Left hindlimb (tissue), 1 donor: ENCODE measurements at regions not wholly inside any gene's neighbourhood (a gene's known extent, or its start where the extent isn't known, plus 50 kb on each side); places are given as distances from the start of the nearest gene placed in this dataset.
"Not testable (repeated sequence)": the region's sequence is repeated elsewhere in the genome, so short reads cannot be mapped to it uniquely, and the experiment has no call there.

Source experiments
- DNase-seq: peaks from one replicate; pipeline ENCODE4 v3.0.0-alpha.2; 2018

DNA sequence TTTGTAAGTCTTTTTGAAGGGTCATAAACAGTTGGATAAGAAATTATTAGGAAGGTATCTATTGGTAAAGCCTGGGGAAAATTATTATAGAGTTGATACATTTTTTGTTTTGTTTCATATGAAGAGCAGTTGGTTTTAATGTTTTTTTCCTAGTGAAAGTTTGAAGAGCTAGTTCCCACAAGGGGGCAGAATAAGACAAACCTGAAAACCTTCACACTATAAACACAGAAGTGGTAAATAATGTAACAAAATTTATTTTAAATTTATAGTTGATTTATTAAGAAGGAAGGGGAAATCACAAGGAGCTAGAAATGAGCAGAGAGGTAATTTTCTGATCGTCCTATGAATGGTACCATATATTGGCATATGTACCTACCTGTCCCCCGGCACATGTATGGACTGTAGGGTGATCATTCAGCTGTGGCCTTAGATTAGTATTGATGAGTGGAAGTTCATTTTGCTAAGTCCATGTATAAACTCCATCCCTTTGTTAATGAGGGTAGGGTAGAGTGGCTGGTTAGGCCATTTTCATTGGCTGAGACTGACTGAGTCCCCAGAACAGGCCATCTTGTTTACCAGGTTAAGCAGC, 116.3 kb downstream of the TANC2 start:
- DNase-seq = no peak

DNA sequence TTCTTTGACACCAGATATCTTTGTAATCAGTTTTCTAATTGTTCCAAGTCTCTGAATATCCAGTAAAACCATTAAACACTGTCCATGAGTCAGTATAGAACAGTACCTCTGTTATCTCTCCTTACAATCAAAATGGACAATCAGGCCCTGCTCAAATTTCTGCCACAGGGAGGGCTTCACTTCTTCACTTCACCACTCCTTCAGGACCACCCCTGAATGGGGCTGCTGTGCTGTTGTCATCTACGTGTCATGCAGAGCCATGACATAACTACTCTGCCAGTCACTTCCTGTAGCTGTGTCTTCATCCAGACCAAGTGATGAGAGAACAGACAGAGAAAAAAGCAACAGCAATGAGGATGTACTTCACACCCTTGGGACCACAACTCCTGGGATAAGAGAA, 116.9 kb downstream of the TANC2 start:
- DNase-seq = no peak

DNA sequence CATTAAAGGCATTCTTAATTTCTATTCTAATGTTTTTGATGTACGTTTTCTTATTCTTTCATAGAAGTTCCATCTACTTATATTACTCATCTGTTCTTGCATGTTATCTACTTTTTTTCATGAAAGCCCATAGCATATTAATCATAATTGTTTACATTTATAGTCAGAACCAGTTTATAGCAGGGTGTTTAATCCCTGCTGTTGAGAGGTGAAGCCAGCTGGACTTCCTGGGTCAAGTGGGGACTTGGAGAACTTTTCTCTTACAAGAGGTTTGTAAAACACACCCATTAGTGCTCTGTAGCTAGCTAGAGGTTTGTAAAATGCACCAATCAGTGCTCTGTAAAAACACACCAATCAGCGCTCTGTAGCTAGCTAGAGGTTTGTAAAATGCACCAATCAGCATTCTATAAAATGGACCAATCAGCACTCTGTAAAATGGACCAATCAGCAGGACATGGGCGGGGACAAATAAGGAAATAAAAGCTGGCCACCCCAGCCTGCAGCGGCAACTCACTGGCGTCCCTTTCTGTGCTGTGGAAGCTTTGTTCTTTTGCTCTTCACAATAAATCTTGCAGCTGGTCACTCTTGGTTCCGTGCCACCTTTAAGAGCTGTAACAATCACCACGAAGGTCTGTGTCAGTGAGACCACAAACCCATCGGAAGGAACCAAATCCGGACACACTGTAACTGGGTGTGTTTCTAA, 120.6 kb downstream of the TANC2 start:
- DNase-seq = no peak

DNA sequence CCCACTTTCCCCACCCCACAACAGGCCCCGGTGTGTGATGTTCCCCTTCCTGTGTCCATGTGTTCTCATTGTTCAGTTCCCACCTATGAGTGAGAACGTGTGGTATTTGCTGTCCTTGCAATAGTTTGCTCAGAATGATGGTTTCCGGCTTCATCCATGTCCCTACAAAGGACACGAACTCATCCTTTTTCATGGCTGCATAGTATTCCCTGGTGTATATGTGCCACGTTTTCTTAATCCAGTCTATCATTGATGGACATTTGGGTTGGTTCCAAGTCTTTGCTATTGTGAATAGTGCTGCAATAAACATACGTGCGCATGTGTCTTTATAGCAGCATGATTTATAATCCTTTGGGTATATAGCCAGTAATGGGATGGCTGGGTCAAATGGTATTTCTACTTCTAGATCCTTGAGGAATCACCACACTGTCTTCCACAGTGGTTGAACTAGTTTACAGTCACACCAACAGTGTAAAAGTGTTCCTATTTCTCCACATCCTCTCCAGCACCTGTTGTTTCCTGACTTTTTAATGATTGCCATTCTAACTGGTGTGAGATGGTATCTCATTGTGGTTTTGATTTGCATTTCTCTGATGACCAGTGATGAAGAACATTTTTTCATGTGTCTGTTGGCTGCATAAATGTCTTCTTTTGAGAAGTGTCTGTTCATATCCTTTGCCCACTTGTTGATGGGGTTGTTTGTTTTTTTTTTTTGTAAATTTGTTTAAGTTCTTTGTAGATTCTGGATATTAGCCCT, 124.5 kb downstream of the TANC2 start:
- not testable (repeated sequence) for DNase-seq

DNA sequence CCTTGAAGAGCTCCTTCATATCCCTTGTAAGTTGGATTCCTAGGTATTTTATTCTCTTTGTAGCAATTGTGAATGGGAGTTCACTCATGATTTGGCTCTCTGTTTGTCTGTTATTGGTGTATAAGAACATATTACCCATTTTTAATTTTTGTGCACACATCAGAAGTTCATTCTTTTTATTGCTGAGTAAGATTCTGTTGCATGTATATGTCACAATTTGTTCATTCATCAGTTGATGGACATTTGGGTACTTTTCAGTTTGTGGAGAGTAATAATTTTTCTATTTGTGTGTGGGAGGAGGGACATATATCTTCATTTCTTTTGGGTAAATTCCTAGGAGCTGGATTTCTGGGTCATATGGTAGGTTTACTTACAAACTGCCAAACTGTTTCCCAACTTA, 125.9 kb downstream of the TANC2 start:
- not testable (repeated sequence) for DNase-seq

DNA sequence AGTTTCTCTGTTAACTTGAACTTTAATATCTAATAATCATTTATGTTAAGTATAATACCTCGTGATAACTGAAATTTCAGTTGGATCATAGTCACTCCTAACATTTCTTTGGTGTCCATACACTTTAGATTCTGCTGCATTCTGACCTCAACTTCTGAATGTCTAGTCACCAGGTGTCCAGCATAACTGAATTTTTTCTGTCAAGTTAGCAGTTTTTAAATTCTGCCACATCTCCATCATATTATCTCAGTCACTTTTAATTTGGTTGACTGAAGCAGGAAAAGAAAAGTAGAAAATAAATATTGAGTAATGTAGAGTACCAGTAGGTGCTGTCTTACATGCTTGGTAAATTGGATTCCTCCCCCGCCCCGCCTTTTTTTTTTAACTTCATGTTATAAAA, 128.6 kb downstream of the TANC2 start:
- no peak for DNase-seq

DNA sequence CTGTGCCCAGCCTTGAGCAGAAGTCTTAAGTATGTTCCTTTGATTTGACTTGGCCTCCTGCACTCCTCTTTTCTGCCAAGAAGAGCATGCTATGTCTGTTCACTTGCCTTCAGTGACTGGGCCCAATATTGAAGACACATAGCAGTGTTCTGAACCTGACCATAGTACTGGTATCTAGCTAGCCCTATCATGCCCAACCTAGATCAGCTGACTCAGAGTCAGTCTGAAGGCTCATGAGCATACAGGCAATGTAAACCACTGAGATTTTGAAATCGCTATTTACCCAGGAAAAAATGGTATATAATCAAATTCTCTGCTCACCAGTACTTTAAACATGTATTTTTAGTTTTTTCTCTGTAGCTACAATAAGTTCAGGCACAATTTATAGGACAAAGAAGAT, 129.4 kb downstream of the TANC2 start:
- DNase-seq = no peak

DNA sequence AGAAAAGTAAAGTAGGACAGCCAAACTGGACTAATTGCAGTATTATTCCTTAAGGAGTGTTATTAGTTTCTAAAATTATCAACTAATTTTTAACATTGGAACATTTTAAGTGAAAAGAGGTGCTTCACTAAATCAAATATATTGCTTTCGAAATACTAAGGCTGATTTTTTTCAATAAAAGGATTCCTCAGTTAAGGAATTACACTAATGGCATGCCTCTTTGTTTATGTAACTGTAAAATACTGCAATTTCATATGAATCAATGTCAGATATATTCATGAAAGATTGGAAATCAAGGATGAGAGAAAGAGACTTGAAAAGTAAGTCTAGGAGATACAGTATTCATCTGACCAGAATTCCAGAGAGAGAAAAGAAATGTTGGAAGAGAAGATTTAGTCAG, 129.8 kb downstream of the TANC2 start:
- DNase-seq = no peak

DNA sequence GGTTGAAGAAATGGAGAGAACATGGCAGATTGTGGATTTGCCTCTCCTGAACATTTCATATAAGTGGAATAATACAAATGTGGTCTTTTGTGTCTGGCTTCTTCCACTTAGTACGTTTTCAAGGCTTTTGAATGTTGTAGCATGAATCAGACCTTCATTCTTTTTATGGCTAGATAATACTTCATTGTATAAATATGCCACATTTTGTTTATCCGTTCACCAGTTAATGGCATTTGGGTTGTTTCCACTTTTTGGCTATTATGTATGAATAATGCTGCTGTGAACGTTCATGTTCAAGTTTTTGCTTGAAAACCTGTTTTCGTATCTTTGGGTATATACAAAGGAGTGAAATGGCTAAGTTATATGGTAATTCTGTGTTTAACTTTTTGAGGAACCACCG, 130.4 kb downstream of the TANC2 start:
- no peak for DNase-seq

DNA sequence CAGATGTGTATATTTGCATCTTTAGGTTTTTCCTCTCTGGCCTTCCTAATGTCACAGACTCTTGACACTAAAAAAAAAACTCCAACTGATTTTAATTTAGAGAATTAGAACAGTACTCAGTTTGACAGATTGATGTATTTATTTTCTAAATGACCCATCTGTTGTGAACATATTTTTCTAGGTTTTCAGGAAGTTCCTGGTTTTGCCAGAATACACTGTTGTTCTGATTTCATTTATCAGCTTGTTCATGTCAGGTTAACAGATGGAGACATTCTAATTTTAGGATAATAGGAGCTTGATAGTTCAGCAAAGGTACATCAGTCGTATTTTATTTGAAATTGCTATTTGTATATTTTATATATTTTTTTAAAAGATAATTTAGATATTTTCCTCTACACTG, 133.4 kb downstream of the TANC2 start:
- no peak for DNase-seq

DNA sequence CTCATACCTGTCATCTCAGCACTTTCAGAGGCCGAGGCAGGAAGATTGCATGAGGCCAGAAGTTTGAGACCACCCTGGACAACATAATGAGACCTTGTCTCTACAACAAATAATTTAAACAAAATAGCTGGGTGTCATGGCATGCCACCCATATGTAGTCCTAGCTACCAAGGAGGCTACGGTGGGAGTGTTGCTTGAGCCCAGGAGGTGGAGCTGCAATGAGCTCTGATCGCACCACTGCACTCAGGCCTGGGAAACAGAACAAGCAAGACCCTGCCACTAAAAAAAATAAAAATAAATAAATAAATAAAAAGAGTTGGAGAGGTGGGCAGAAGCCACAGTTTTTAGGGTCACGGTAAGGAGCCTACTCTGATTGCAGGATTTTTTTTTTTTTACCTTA, 136.0 kb downstream of the TANC2 start:
- DNase-seq = no peak

DNA sequence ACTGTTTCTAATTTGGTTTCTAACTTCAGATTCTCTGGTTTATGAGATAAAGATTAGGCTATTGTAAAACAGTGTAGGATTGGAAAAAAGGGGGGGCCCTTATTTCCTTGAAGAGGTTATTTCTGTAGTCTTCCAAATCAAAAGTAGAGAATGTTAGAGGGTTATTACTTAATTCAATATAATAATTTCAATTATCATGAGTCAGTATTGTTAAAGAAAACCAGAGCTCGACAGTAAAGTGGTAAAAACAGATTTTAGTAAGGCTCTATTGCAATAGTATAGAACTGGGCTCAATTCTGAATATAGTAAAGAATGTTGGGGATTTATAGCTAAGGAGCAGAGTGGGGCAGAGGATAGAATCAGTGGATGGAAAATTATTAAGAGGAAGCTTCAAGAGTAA, 140.0 kb downstream of the TANC2 start:
- no peak for DNase-seq

DNA sequence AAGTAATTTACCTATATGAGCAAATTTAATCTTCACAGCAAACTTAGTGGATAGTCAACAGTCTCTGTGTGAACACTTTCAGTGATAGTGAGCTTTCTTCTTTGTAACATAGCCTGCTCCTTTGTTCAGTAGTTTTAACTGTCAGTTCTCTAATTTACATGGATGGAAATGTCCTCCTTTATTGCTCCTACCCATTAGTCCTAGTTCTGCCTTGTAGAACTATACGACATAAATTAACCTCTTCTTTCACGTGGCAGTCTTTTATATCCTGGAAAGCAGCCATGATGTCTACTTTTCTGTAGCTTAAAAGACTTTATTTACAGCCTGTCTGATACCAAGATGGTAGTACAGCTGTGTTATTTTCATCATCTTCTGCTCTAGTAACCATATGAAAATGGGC, 143.6 kb downstream of the TANC2 start:
- no peak for DNase-seq

DNA sequence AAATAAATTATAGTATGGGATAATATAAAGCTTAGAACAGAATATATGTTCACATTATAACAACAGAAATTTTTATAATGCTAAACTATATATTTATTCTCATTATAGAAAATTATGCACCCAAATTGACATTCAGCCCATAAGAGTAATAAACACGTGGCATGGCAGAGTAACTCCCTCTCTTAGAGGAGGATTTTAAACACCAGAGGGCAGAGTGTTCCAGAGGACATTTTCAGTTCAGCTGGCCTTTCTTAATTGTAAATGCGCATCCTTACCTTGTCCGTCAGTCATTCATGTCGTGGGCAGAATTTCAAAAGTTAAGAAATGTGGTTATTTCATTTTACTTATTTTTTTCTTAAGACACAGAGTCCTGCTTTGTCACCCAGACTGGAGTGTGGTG, 147.1 kb downstream of the TANC2 start:
- no peak for DNase-seq

DNA sequence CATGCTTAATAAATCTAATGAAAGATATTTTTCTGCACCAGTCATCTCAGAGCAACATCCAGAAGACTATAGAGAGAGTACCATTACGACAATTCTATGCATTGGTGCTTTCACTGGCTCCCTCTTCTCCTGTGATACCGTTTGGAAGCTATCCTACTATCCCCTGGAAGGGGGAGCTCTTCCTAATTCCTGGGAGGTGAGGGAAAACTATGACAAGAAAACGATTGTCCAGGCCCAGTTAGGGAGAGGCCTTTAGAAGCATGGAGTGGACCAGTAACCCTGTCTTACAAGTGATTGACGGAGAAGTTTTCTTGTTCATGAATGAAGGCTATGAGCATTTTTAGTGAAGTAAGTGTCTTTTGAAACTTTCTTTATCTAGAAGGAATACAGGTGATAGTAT, 150.2 kb downstream of the TANC2 start:
- DNase-seq = no peak

DNA sequence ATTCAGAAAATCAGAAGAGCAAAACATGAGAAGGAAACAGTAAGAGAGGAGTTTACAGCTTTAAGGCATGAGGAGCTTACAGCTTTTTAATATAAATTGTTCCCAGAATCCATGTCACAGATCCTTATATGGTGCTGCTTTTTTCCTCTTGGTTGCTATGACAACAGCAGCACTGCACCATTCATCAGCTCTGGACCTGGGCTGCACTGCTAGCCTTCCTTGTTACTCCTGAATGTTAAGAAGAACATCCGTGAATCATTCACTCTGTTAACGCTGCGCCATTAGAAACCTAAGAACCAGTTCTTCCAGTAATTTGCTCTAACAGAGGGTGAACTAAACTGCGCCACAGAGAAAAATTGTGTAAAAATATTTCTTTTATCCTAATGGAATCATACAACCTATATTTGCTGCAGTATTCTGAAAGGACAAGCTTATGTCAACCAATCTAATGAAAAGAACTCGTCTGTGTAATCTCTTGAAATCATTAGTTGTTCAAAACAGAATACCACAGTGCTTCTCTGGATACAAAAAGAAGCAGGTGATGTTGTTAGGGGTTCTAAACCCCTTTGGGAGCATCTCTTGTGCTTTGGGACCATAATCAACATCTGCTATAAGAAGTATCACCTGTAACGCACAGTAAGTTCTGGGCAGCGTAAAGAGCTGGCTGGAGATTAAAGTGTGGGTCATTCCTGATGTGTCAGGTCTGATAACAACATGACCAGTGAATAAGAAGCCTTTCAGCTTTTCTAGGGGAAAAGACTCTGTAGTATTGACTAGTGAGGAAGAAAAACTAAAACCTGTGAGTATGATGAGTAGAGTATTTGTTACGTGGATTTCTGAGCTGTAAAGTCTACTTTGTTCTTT, 151.2 kb downstream of the TANC2 start:
- DNase-seq = no peak

DNA sequence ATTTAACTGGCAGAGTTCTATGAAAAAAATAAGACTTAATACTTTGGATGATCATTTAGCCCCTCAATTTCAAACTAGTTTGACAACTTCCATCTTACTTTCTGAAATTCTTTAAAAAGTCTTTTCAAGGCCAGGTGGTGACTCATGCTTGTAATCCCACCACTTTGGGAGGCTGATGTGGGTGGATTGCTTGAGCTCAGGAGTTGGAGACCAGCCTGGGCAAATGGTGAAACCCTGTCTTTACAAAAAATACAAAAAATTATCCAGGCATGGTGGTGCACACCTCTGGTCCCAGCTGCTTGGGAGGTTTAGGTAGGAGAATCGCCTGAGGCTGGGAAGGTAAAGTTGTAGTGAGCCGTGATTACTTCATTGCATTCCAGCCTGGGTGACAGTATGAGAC, 154.4 kb downstream of the TANC2 start:
- DNase-seq = no peak

DNA sequence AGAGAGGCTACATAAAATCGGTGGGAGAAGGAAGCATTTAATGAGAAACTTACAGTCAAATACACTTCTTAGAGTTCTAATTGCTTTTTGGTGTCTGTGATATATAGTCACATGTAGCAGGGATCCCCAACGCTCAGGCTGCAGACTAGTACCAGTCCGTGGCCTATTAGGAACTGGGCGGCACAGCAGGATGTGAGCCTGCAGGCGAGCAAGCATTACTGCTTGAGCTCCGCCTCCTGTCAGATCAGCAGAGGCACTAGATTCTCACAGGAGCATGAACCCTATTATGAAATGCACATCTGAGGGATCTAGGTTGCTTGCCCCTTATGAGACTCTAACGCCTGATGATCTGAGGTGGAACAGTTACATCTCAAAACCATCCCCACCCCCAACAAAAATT, 158.5 kb downstream of the TANC2 start:
- DNase-seq = no peak

DNA sequence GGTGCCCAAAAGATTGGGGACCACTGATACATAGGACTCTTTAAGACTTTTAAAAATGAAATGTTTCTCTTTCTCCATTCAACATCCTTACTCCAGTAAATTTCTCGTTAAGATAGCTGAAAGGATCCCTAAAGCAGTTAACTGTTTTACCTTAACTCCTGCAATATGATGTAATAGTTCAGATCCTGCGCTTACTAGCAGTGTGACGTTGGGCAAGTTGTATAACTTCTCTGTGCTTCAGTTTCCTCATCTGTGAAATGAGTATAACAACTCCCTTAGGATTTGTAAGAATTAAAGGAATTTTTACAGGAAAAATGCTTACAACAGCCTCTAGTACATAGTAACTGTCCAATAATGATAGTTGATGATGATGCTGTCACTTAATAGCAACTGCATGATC, 158.9 kb downstream of the TANC2 start:
- no peak for DNase-seq

DNA sequence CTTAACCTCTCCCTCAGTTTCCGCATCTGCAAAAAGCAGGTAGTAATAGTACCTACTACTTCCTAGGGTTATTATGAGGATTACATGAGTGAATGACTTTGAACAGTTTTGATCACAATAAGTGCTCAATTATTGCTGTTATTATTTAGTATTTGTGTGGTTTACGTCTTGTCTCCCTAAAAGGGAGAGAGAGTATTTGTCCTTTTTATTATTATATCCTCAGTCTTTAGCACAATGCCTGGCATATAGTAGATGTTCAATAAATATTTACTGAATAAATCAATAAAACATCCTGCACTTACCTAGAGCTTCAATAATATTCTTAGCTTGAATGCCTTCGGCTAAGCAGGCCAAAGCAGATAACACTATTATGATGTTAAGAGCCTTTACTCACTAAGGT, 160.0 kb downstream of the TANC2 start:
- DNase-seq = no peak

DNA sequence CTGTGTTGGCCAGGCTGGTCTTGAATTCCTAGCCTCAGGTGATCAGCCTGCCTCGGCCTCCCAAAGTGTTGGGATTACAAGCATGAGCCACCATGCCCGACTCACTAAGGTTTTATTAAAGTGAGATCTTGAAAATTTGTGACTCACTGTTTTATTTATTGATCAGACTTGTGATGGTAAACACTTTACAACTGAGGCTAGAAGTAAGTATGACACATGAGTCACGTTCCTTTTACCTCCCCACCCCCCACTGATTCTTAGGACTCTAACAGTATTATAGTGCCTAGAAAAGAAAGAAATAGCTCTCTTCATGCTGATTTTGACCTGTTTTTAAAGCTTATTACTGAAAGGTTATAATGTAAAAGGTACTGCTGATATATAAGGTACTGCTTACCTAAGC, 160.6 kb downstream of the TANC2 start:
- DNase-seq = no peak

DNA sequence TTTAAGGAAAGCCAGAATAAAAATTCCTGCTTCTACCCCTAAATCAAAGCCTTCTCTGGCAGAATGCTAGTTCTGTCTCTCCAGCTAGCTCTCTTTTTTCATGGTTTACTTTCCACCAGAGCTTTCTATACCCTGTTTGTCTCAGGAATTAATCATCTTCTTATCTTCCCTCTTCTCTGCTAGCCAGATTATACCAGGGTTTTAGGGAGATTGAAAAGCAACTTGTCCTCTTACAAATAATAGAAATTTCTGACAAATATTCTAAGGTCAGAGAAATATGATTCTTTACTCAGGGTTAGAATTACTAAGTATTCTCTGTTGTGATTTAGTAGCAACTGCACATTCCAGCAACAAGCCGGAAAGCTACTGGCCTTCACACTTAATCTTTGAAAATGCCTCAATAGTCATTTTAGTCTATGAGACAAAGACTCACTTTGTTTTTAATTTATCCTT, 166.4 kb downstream of the TANC2 start:
- no peak for DNase-seq

DNA sequence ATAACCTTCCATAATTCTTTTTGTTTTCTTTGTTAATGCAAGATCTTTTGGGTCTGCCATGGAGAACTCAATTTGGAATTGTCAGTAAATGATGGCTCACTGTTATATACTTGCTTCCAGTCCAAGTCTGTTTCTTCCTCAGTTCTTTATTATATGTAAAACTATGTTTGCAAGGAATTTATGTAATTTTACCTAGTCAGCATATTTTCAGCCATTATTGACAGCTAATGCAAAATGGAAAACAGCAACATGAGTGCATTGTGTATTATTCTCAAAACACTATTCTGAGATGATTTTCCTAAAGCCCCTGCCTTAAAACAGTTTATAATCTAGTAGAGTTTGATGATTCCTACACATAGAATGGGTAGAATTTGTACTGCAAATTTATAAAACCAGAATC, 167.5 kb downstream of the TANC2 start:
- DNase-seq = no peak
